Upper lobe of left lung (tissue), 6 donors: ENCODE measurements at regions not wholly inside any gene's neighbourhood (a gene's known extent, or its start where the extent isn't known, plus 50 kb on each side); places are given as distances from the start of the nearest gene placed in this dataset.

Experiments used
- ATAC-seq, 2 donors: fragments of 200-7000 bp; cut with Tn5 transposase; one replicate each; pipeline ENCODE4 v1.9.1; 2022; ENCODE audit warnings: mild to moderate bottlenecking in 2 of 2, moderate library complexity in 2 of 2; ENCODE audit not compliant: low FRiP score in 2 of 2
- DNase-seq, 2 donors: peaks; one replicate each; pipeline ENCODE4 v3.0.0-alpha.2; 2019 to 2020
- H3K27ac ChIP-seq, 4 donors: fragments of 200-600 bp; sonication (generic); one replicate each; pipeline ENCODE4 v1.5.1; 2016 to 2019
- H3K27me3 ChIP-seq, 4 donors: fragments of 200-600 bp; sonication (generic); one replicate each; pipeline ENCODE4 v1.5.1; 2017 to 2019
- H3K36me3 ChIP-seq, 4 donors: fragments of 200-600 bp; sonication (generic); one replicate each; pipeline ENCODE4 v1.5.1; 2016 to 2019
- H3K4me1 ChIP-seq, 4 donors: fragments of 200-600 bp; sonication (generic); one replicate each; pipeline ENCODE4 v1.5.1; 2018 to 2019
- H3K4me3 ChIP-seq, 4 donors: fragments of 200-600 bp; sonication (generic); one replicate each; pipeline ENCODE4 v1.5.1; 2017 to 2019; ENCODE audit warnings: mild to moderate bottlenecking in 2 of 4, moderate library complexity in 1 of 4
- H3K9me3 ChIP-seq, 4 donors: fragments of 200-600 bp; sonication (generic); one replicate each; pipeline ENCODE4 v1.5.1; 2018 to 2019
- EP300 ChIP-seq, 4 donors: sonication (generic); formaldehyde crosslinking; IDR thresholded peaks; one replicate each; pipeline ENCODE4 v1.5.1; 2017; ENCODE audit warnings: antibody characterized with exemption in 4 of 4, control low read depth in 2 of 4
- POLR2A ChIP-seq, 4 donors: fragments of 450-650 bp; IDR thresholded peaks; one replicate each; pipeline ENCODE4 v1.5.1; 2016 to 2017; ENCODE audit warnings: antibody characterized with exemption in 4 of 4, mild to moderate bottlenecking in 2 of 4
- POLR2AphosphoS5 ChIP-seq, 2 donors: sonication (generic); formaldehyde crosslinking; IDR thresholded peaks; one replicate each; pipeline ENCODE4 v1.5.1; 2017; ENCODE audit warnings: antibody characterized with exemption in 2 of 2
- WGBS, 2 donors: methylation state at CpG; one replicate each; pipeline ENCODE4 v1.1.5; 2017 to 2018; 5-methylcytosine and 5-hydroxymethylcytosine counted together
- TF ChIP-seq, protein P1 (sequence below), 6 experiments: fragments of 450-650 bp in 4 of 6; fragments of 200-600 bp in 2 of 6; sonication (generic) in 2 of 6; IDR thresholded peaks; one replicate each; pipeline ENCODE4 v1.5.1; 2016 to 2019; ENCODE audit warnings: antibody characterized with exemption in 6 of 6
- donor health status: DM: no; HTN: no; CAD: no; lungs with moderate emphysema.
- donor health status: DM: no; HTN: yes; CAD: no; lungs with severe emphysema.

DNA sequence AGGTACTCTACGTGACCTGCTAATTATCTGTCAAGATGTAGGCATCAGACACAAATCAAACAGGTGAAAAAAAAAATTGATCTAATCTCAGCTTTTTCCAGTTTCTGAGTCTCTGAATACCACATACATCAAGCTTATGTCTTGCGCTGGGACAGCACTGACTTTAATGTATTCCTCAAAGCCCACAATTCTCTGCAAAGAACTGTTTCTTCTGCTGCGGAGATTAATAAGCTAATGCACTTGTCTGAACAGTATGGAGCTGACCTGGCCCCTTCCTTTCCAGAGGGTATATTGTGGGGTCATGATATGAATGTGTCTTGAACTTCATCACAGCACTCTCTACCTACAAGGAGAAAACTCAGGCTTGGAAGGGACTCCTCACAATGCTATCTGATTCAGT, 87.8 kb downstream of the FOXB1 start:
- H3K27me3 ChIP-seq, result no peaks in the 10 kb centered on the region
- WGBS, 2 donors, result 91 to 99% methylated on average over 3 of the region's 3 CpGs
- no peak for DNase-seq

DNA sequence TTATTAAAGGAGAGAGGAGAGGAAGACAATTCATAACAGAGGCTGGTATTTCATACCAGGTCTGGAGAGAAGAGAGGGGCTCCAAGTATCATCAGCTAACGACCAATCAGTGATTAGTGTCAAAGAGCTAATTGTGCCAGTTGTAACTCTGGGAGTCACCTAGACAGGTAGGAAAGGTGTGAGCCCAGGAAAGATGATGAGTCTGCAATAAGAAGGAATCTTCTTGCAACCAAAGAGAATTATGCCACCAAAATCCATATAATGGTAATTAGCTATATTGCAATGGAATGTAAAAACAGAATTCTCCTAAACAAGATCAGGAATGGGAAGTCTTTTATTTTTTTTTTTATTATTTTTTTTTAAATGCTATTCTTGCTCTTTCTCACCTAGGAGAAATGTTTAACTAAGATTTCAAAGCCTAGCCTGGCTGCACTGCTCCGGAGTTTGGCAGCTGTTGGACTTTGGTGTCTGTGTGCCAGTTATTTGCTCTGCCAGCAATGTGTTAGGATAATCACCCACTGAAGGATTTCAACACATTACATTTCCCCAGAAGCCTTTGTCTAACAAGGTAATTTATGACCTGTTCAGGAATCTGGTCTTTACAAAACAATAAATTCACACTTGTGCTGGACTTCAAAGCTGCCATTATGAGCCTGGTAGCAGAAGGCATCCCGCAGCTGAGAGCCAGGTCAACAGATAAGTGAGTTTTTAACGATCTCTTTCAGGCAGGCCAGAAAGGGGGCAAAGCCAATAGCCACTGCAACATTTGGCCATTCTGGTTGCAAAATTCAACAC, 89.4 kb downstream of the FOXB1 start:
- Histone ChIP-seq H3K36me3 (no peaks in the 10 kb centered on the region), H3K27me3 (no peaks in the 10 kb centered on the region), H3K4me1 (peaks cover 0 to 10% (median 2%) of the 10 kb centered on the region in 4 donors), H3K27ac (no peak overlapping the region), H3K9me3 (no peaks in the 10 kb centered on the region), H3K4me3 (no peak overlapping the region)
- TF ChIP-seq EP300 (IDR thresholded peaks at IDR 0.05), result no peak
- 26 to 44% methylated on average over 4 of the region's 4 CpGs for WGBS, 2 donors
- ATAC-seq (no peak), DNase-seq (no peak)

More for the DNA sequence above, 87.8 kb downstream of the FOXB1 start:
- ATAC-seq, result no peak
- Histone ChIP-seq H3K4me1 (peaks cover 0 to 10% (median 2%) of the 10 kb centered on the region in 4 donors), H3K4me3 (no peak overlapping the region), H3K36me3 (no peaks in the 10 kb centered on the region), H3K9me3 (no peaks in the 10 kb centered on the region), H3K27ac (peak overlapping the region in 1 of 4 donors; percentile 17)
- TF ChIP-seq EP300 (IDR thresholded peaks at IDR 0.05) (no peak), POLR2AphosphoS5 (IDR thresholded peaks at IDR 0.05) (no peak), POLR2A (IDR thresholded peaks at IDR 0.05) (no peak)
- TF ChIP-seq, protein P1, sequence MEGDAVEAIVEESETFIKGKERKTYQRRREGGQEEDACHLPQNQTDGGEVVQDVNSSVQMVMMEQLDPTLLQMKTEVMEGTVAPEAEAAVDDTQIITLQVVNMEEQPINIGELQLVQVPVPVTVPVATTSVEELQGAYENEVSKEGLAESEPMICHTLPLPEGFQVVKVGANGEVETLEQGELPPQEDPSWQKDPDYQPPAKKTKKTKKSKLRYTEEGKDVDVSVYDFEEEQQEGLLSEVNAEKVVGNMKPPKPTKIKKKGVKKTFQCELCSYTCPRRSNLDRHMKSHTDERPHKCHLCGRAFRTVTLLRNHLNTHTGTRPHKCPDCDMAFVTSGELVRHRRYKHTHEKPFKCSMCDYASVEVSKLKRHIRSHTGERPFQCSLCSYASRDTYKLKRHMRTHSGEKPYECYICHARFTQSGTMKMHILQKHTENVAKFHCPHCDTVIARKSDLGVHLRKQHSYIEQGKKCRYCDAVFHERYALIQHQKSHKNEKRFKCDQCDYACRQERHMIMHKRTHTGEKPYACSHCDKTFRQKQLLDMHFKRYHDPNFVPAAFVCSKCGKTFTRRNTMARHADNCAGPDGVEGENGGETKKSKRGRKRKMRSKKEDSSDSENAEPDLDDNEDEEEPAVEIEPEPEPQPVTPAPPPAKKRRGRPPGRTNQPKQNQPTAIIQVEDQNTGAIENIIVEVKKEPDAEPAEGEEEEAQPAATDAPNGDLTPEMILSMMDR (IDR thresholded peaks at IDR 0.05), result no peak

DNA sequence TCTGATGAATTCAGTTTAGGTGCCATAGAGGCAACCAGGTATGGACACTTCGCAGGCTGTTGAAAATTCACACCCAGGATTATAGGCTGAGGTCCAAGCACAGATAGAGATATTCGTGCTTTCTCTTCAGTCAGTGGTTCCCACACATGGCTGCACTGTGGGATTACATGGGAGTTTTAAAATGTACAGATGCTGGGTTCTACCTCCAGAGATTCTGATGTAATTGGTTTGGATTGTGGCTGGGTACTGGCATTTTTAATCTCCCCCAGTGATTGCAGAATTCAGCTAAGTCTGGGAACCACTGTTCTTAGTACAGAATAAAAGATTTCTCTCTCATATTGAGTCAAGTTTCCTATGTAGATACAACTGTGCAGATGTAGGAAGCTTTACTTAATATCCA, 91.6 kb downstream of the FOXB1 start:
- H3K36me3 ChIP-seq, result no peaks in the 10 kb centered on the region
- DNase-seq (no peak), ATAC-seq (no peak)
- H3K27ac ChIP-seq, result no peak overlapping the region
- H3K27me3 ChIP-seq, result no peaks in the 10 kb centered on the region
- H3K9me3 ChIP-seq, result no peaks in the 10 kb centered on the region
- 58 to 76% methylated on average over 2 of the region's 2 CpGs for WGBS, 2 donors
- H3K4me1 ChIP-seq, result peaks cover 0 to 6% (median 2%) of the 10 kb centered on the region in 4 donors
- no peak overlapping the region for H3K4me3 ChIP-seq
- TF ChIP-seq POLR2AphosphoS5 (IDR thresholded peaks at IDR 0.05) (no peak), EP300 (IDR thresholded peaks at IDR 0.05) (no peak), POLR2A (IDR thresholded peaks at IDR 0.05) (no peak)
- TF ChIP-seq, protein P1 (IDR thresholded peaks at IDR 0.05), result no peak

DNA sequence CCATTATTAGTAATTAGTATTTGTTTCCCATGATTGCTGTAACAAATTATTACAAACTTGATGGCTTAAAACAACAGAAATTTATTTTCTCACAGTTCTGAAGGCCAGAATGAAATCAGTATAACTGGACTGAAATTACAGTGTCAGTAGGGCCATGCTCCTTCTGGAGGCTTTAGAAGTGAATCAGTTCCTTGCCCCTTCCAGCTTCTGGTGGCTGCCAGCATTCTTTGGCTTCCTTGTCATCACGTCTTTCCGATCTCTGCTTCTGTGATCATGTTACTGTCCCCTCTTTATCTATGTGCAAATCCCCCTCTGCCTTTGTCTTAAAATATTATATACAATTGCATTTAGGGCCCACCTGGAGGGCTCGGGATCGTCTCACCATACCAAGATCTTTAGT, 92.0 kb downstream of the FOXB1 start:
- DNase-seq (no peak), ATAC-seq (no peak)
- H3K27me3 ChIP-seq, result no peaks in the 10 kb centered on the region
- no peaks in the 10 kb centered on the region for H3K9me3 ChIP-seq
- peaks cover 0 to 3% (median 0%) of the 10 kb centered on the region in 4 donors for H3K4me1 ChIP-seq
- no peaks in the 10 kb centered on the region for H3K36me3 ChIP-seq
- WGBS, 2 donors, result 88 to 91% methylated on average over 4 of the region's 4 CpGs
- TF ChIP-seq, protein P1 (IDR thresholded peaks at IDR 0.05), result no peak
- TF ChIP-seq POLR2AphosphoS5 (IDR thresholded peaks at IDR 0.05) (no peak), EP300 (IDR thresholded peaks at IDR 0.05) (no peak), POLR2A (IDR thresholded peaks at IDR 0.05) (no peak)
- no peak overlapping the region for H3K4me3 ChIP-seq
- no peak overlapping the region for H3K27ac ChIP-seq

DNA sequence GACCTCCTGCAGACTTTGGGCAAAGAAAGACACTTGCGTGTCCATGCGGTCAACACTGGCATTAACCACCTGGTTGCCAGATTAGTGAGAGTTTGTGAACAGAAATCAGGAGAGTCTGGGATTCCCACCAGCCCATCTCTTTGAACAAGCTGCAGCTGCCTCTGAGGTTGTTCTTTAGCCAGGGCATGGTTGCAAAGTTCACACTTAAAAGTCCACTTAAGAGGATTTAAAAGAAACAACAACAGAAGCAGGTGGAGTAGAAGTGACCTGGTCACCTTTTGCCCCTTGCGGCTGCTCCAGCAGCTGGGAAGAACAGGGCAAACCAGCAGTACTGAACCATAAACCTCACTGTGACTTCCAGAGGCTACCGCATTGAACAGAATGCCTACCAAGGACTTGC, 97.3 kb downstream of the FOXB1 start:
- WGBS, 2 donors, result 82% methylated on average over 4 of the region's 4 CpGs
- DNase-seq (no peak), ATAC-seq (no peak)
- Histone ChIP-seq H3K27ac (no peak overlapping the region), H3K27me3 (no peaks in the 10 kb centered on the region), H3K4me1 (no peaks in the 10 kb centered on the region), H3K9me3 (no peaks in the 10 kb centered on the region), H3K4me3 (no peak overlapping the region), H3K36me3 (no peaks in the 10 kb centered on the region)
- TF ChIP-seq, protein P1 (IDR thresholded peaks at IDR 0.05), result no peak
- TF ChIP-seq POLR2A (IDR thresholded peaks at IDR 0.05) (no peak), EP300 (IDR thresholded peaks at IDR 0.05) (no peak), POLR2AphosphoS5 (IDR thresholded peaks at IDR 0.05) (no peak)
